Stomach (tissue), 8 donors: ENCODE measurements at regions not wholly inside any gene's neighbourhood (a gene's known extent, or its start where the extent isn't known, plus 50 kb on each side); places are given as distances from the start of the nearest gene placed in this dataset.

Experiments used
- DNase-seq, 2 donors: peaks; one replicate each; pipeline versions ENCODE4 v3.0.0 to v3.0.0-alpha.2; 2013 to 2019
- H3K27ac ChIP-seq, 5 donors: fragments of 200-600 bp in 4 of 5; sonication (generic) in 4 of 5; one replicate each; pipeline ENCODE4 v1.5.1; 2013 to 2019; ENCODE audit warnings: mild to moderate bottlenecking in 1 of 5, moderate library complexity in 1 of 5
- H3K27me3 ChIP-seq, 3 donors: fragments of 200-600 bp; sonication (generic); one replicate each; pipeline ENCODE4 v1.5.1; 2017 to 2019; ENCODE audit warnings: mixed run types in 1 of 3
- H3K36me3 ChIP-seq, 4 donors: fragments of 200-600 bp; sonication (generic); 1 replicate in 3 of 4; 2 replicates in 1 of 4; pipeline ENCODE4 v1.5.1; 2016 to 2019
- H3K4me1 ChIP-seq, 4 donors: fragments of 200-600 bp; sonication (generic); one replicate each; pipeline ENCODE4 v1.5.1; 2016 to 2019
- H3K4me3 ChIP-seq, 4 donors: fragments of 200-600 bp; sonication (generic) in 3 of 4; one replicate each; pipeline ENCODE4 v1.5.1; 2016 to 2019; ENCODE audit warnings: mild to moderate bottlenecking in 1 of 4
- H3K9me3 ChIP-seq, 4 donors: fragments of 200-600 bp; sonication (generic); one replicate each; pipeline ENCODE4 v1.5.1; 2016 to 2019
- CTCF ChIP-seq, 7 experiments: fragments of 450-650 bp in 4 of 7; fragments of 200-600 bp in 3 of 7; sonication (generic) in 3 of 7; IDR thresholded peaks; one replicate each; pipeline ENCODE4 v1.5.1; 2016 to 2019; ENCODE audit warnings: antibody characterized with exemption in 7 of 7, control low read depth in 2 of 7, mild to moderate bottlenecking in 1 of 7
- EP300 ChIP-seq: sonication (generic); formaldehyde crosslinking; IDR thresholded peaks from one replicate; pipeline ENCODE4 v1.6.1; 2017; ENCODE audit warnings: antibody characterized with exemption
- POLR2A ChIP-seq, 4 donors: fragments of 450-650 bp; IDR thresholded peaks; one replicate each; pipeline ENCODE4 v1.6.1; 2016; ENCODE audit warnings: antibody characterized with exemption in 4 of 4, control low read depth in 2 of 4, mild to moderate bottlenecking in 1 of 4, moderate library complexity in 1 of 4
- POLR2AphosphoS5 ChIP-seq, 3 donors: sonication (generic); formaldehyde crosslinking; IDR thresholded peaks; one replicate each; pipeline ENCODE4 v1.6.1; 2016; ENCODE audit warnings: antibody characterized with exemption in 3 of 3
- WGBS, 5 donors: extraction: QIAGEN DNeasy Blood & Tissue Kit in 3 of 5; methylation state at CpG; one replicate each; pipeline versions ENCODE4 v1.1.5 to v1.1.7; 2013 to 2018; 5-methylcytosine and 5-hydroxymethylcytosine counted together
- intact Hi-C: fragments of 100-400 bp; cut with DNase I; formaldehyde crosslinking; loops from one replicate; pipeline ENCODE4 v1.15.1; 2023; ENCODE audit warnings: low total_unique reads
- donor health status: healthy with polysubstance abuse.
- donor health status: Bipolar disorder and iron deficiency.
- donor health status: healthy.

GRCh38 chr12:22115711-22116110 is 69.7 kb downstream of the CMAS start:
- no peaks in the 10 kb centered on the region for H3K4me1 ChIP-seq
- H3K27ac ChIP-seq: no peak overlapping the region
- no peak for TF ChIP-seq POLR2AphosphoS5 (IDR thresholded peaks at IDR 0.05)
- no peak for TF ChIP-seq POLR2A (IDR thresholded peaks at IDR 0.05)
- no peak for TF ChIP-seq CTCF (IDR thresholded peaks at IDR 0.05)
- no peak for TF ChIP-seq EP300
- DNase-seq: no peak
- intact Hi-C loops: no loop called here
- H3K36me3 ChIP-seq: no peaks in the 10 kb centered on the region
- WGBS, 5 donors: 72 to 81% (median 79%) methylated on average over 4 of the region's 4 CpGs
- no peak overlapping the region for H3K4me3 ChIP-seq
- peaks cover 0 to 10% (median 0%) of the 10 kb centered on the region in 3 donors for H3K27me3 ChIP-seq
- H3K9me3 ChIP-seq: no peaks in the 10 kb centered on the region

- no peak for TF ChIP-seq POLR2AphosphoS5 (IDR thresholded peaks at IDR 0.05)
- no peak for TF ChIP-seq EP300
- TF ChIP-seq CTCF (IDR thresholded peaks at IDR 0.05): no peak
- no peak for TF ChIP-seq POLR2A (IDR thresholded peaks at IDR 0.05)
- no peaks in the 10 kb centered on the region for H3K36me3 ChIP-seq
- H3K4me3 ChIP-seq: no peak overlapping the region
- H3K9me3 ChIP-seq: no peaks in the 10 kb centered on the region
- intact Hi-C loops: no loop called here
- no peak overlapping the region for H3K27ac ChIP-seq
- peaks cover 0 to 10% (median 0%) of the 10 kb centered on the region in 3 donors for H3K27me3 ChIP-seq
- 71 to 84% (median 77%) methylated on average over 5 of the region's 5 CpGs for WGBS, 5 donors
- H3K4me1 ChIP-seq: no peaks in the 10 kb centered on the region
- no peak for DNase-seq
Measured at GRCh38 chr12:22116376-22116775, 70.4 kb downstream of the CMAS start.

GRCh38 chr12:22117563-22118237 is 71.7 kb downstream of the CMAS start:
- no peak overlapping the region for H3K4me3 ChIP-seq
- H3K4me1 ChIP-seq: no peaks in the 10 kb centered on the region
- intact Hi-C loops: no loop called here
- no peak for DNase-seq
- peaks cover 0 to 10% (median 0%) of the 10 kb centered on the region in 3 donors for H3K27me3 ChIP-seq
- 49 to 60% (median 56%) methylated on average over 3 of the region's 3 CpGs for WGBS, 5 donors
- H3K36me3 ChIP-seq: no peaks in the 10 kb centered on the region
- no peak overlapping the region for H3K27ac ChIP-seq
- H3K9me3 ChIP-seq: no peaks in the 10 kb centered on the region
- TF ChIP-seq CTCF (IDR thresholded peaks at IDR 0.05) (no peak), POLR2AphosphoS5 (IDR thresholded peaks at IDR 0.05) (no peak), EP300 (no peak), POLR2A (IDR thresholded peaks at IDR 0.05) (no peak)

GRCh38 chr12:22118238-22118790 is 72.3 kb downstream of the CMAS start:
- H3K27me3 ChIP-seq: peaks cover 0 to 10% (median 0%) of the 10 kb centered on the region in 3 donors
- no peak overlapping the region for H3K27ac ChIP-seq
- no peak for TF ChIP-seq CTCF (IDR thresholded peaks at IDR 0.05)
- TF ChIP-seq POLR2AphosphoS5 (IDR thresholded peaks at IDR 0.05): no peak
- no peak for TF ChIP-seq EP300
- no peak for TF ChIP-seq POLR2A (IDR thresholded peaks at IDR 0.05)
- no peaks in the 10 kb centered on the region for H3K36me3 ChIP-seq
- 57 to 79% (median 66%) methylated on average over 3 of the region's 3 CpGs for WGBS, 5 donors
- H3K4me1 ChIP-seq: no peaks in the 10 kb centered on the region
- no peaks in the 10 kb centered on the region for H3K9me3 ChIP-seq
- DNase-seq: no peak
- intact Hi-C loops: no loop called here
- no peak overlapping the region for H3K4me3 ChIP-seq
